GM21786 (cell line): ENCODE measurements at regions not wholly inside any gene's neighbourhood (a gene's known extent, or its start where the extent isn't known, plus 50 kb on each side); places are given as distances from the start of the nearest gene placed in this dataset.

Source experiments
- ATAC-seq: cut with Tn5 transposase; IDR thresholded peaks from one replicate; pipeline ENCODE4 v1.9.1; 2021; ENCODE audit not compliant: unreplicated experiment

- ATAC-seq = no peak
Measured at GRCh38 chr3:19093084-19093483, 55.2 kb upstream of the KCNH8 start.

- no peak for ATAC-seq
Measured at GRCh38 chr3:19077388-19077787, 70.9 kb upstream of the KCNH8 start.

- no peak for ATAC-seq
Measured at GRCh38 chr3:19075037-19075436, 73.3 kb upstream of the KCNH8 start.

- no peak for ATAC-seq
Measured at GRCh38 chr3:19074257-19074900, 73.9 kb upstream of the KCNH8 start.

- no peak for ATAC-seq
Measured at GRCh38 chr3:19073341-19074105, 74.8 kb upstream of the KCNH8 start.

- ATAC-seq = no peak
Measured at GRCh38 chr3:19070325-19070724, 78.0 kb upstream of the KCNH8 start.

GRCh38 chr3:19065027-19065426 is 83.3 kb upstream of the KCNH8 start:
- no peak for ATAC-seq

- ATAC-seq = no peak
Measured at GRCh38 chr3:19063936-19064335, 84.4 kb upstream of the KCNH8 start.

GRCh38 chr3:19060404-19060803 is 87.9 kb upstream of the KCNH8 start:
- no peak for ATAC-seq

- no peak for ATAC-seq
Measured at GRCh38 chr3:19052874-19053273, 95.4 kb upstream of the KCNH8 start.

GRCh38 chr3:19046440-19046839 is 101.9 kb upstream of the KCNH8 start:
- ATAC-seq = no peak

- ATAC-seq = no peak
Measured at GRCh38 chr3:19030522-19030839, 117.8 kb upstream of the KCNH8 start.

GRCh38 chr3:19029837-19030521 is 118.3 kb upstream of the KCNH8 start:
- no peak for ATAC-seq

- ATAC-seq = no peak
Measured at GRCh38 chr3:19025441-19025840, 122.9 kb upstream of the KCNH8 start.

GRCh38 chr3:19022546-19022945 is 125.8 kb upstream of the KCNH8 start:
- no peak for ATAC-seq

- ATAC-seq = no peak
Measured at GRCh38 chr3:19016851-19017250, 131.5 kb upstream of the KCNH8 start.

GRCh38 chr3:19013879-19014278 is 134.4 kb upstream of the KCNH8 start:
- ATAC-seq = no peak

- no peak for ATAC-seq
Measured at GRCh38 chr3:19012846-19013245, 135.5 kb upstream of the KCNH8 start.

- ATAC-seq = no peak
Measured at GRCh38 chr3:19002606-19003005, 145.7 kb upstream of the KCNH8 start.

GRCh38 chr3:18998069-18998468 is 150.2 kb upstream of the KCNH8 start:
- no peak for ATAC-seq

GRCh38 chr3:18992709-18993108 is 155.6 kb upstream of the KCNH8 start:
- no peak for ATAC-seq

GRCh38 chr3:18989237-18989795 is 159.0 kb upstream of the KCNH8 start:
- no peak for ATAC-seq
